ENCODE measurements at regions not wholly inside any gene's neighbourhood (a gene's known extent, or its start where the extent isn't known, plus 50 kb on each side); places are given as distances from the start of the nearest gene placed in this dataset.

- DNase-seq (ENCODE audit: low spot score) = no peak
- in situ Hi-C loops (cut with HindIII; ENCODE audit: low sequenced_read_pairs) = no loop called here
Measured at GRCh38 chr3:117104792-117105191, 395.2 kb downstream of the TUSC7 start.

GRCh38 chr3:117105686-117106085 is 396.1 kb downstream of the TUSC7 start:
- in situ Hi-C loops (cut with HindIII; ENCODE audit: low sequenced_read_pairs) = no loop called here
- no peak for DNase-seq (ENCODE audit: low spot score)

- in situ Hi-C loops (cut with HindIII; ENCODE audit: low sequenced_read_pairs) = no loop called here
- no peak for DNase-seq (ENCODE audit: low spot score)
Measured at GRCh38 chr3:117106396-117106795, 396.8 kb downstream of the TUSC7 start.

- DNase-seq (ENCODE audit: low spot score) = no peak
Measured at GRCh38 chr3:117107946-117108345, 398.4 kb downstream of the TUSC7 start.

GRCh38 chr3:117109178-117109577 is 399.6 kb downstream of the TUSC7 start:
- no peak for DNase-seq (ENCODE audit: low spot score)
- in situ Hi-C loops (cut with HindIII; ENCODE audit: low sequenced_read_pairs) = no loop called here

More at GRCh38 chr3:117107946-117108345, 398.4 kb downstream of the TUSC7 start:
- in situ Hi-C loops (cut with HindIII; ENCODE audit: low sequenced_read_pairs) = no loop called here

GRCh38 chr3:117114517-117115265 is 405.1 kb downstream of the TUSC7 start:
- no peak for DNase-seq (ENCODE audit: low spot score)
- in situ Hi-C loops (cut with HindIII; ENCODE audit: low sequenced_read_pairs) = no loop called here

GRCh38 chr3:117117188-117117936 is 407.8 kb downstream of the TUSC7 start:
- DNase-seq (ENCODE audit: low spot score) = no peak
- in situ Hi-C loops (cut with HindIII; ENCODE audit: low sequenced_read_pairs) = no loop called here

GRCh38 chr3:117118604-117119003 is 409.0 kb downstream of the TUSC7 start:
- in situ Hi-C loops (cut with HindIII; ENCODE audit: low sequenced_read_pairs) = no loop called here
- no peak for DNase-seq (ENCODE audit: low spot score)

- in situ Hi-C loops (cut with HindIII; ENCODE audit: low sequenced_read_pairs) = no loop called here
- DNase-seq (ENCODE audit: low spot score) = no peak
Measured at GRCh38 chr3:117120014-117120413, 410.4 kb downstream of the TUSC7 start.

- in situ Hi-C loops (cut with HindIII; ENCODE audit: low sequenced_read_pairs) = no loop called here
- DNase-seq (ENCODE audit: low spot score) = no peak
Measured at GRCh38 chr3:117122609-117123008, 413.0 kb downstream of the TUSC7 start.

GRCh38 chr3:117126460-117126859 is 416.9 kb downstream of the TUSC7 start:
- in situ Hi-C loops (cut with HindIII; ENCODE audit: low sequenced_read_pairs) = no loop called here
- no peak for DNase-seq (ENCODE audit: low spot score)

- in situ Hi-C loops (cut with HindIII; ENCODE audit: low sequenced_read_pairs) = no loop called here
- no peak for DNase-seq (ENCODE audit: low spot score)
Measured at GRCh38 chr3:117126946-117127546, 417.5 kb downstream of the TUSC7 start.

- no peak for DNase-seq (ENCODE audit: low spot score)
- in situ Hi-C loops (cut with HindIII; ENCODE audit: low sequenced_read_pairs) = no loop called here
Measured at GRCh38 chr3:117128133-117128532, 418.6 kb downstream of the TUSC7 start.

GRCh38 chr3:117128872-117129271 is 419.3 kb downstream of the TUSC7 start:
- in situ Hi-C loops (cut with HindIII; ENCODE audit: low sequenced_read_pairs) = no loop called here
- DNase-seq (ENCODE audit: low spot score) = no peak

- in situ Hi-C loops (cut with HindIII; ENCODE audit: low sequenced_read_pairs) = no loop called here
- DNase-seq (ENCODE audit: low spot score) = no peak
Measured at GRCh38 chr3:117129516-117129915, 419.9 kb downstream of the TUSC7 start.

- no peak for DNase-seq (ENCODE audit: low spot score)
- in situ Hi-C loops (cut with HindIII; ENCODE audit: low sequenced_read_pairs) = no loop called here
Measured at GRCh38 chr3:117130222-117130621, 420.6 kb downstream of the TUSC7 start.

- in situ Hi-C loops (cut with HindIII; ENCODE audit: low sequenced_read_pairs) = no loop called here
- DNase-seq (ENCODE audit: low spot score) = no peak
Measured at GRCh38 chr3:117131259-117131658, 421.7 kb downstream of the TUSC7 start.

GRCh38 chr3:117133066-117133465 is 423.5 kb downstream of the TUSC7 start:
- in situ Hi-C loops (cut with HindIII; ENCODE audit: low sequenced_read_pairs) = no loop called here
- DNase-seq (ENCODE audit: low spot score) = no peak

- in situ Hi-C loops (cut with HindIII; ENCODE audit: low sequenced_read_pairs) = no loop called here
- no peak for DNase-seq (ENCODE audit: low spot score)
Measured at GRCh38 chr3:117135207-117135606, 425.6 kb downstream of the TUSC7 start.

GRCh38 chr3:117136003-117136402 is 426.4 kb downstream of the TUSC7 start:
- no peak for DNase-seq (ENCODE audit: low spot score)
- in situ Hi-C loops (cut with HindIII; ENCODE audit: low sequenced_read_pairs) = no loop called here

All from G401 (cell line).